Transverse colon (tissue), 3 donors: ENCODE measurements at regions not wholly inside any gene's neighbourhood (a gene's known extent, or its start where the extent isn't known, plus 50 kb on each side); places are given as distances from the start of the nearest gene placed in this dataset.

Experiments used
- CTCF ChIP-seq, 5 experiments: fragments of 200-600 bp in 3 of 5; fragments of 450-650 bp in 2 of 5; sonication (generic) in 3 of 5; IDR thresholded peaks; 1 replicate in 2 of 5; 2 replicates in 3 of 5; pipeline ENCODE4 v1.5.1; 2016 to 2017; ENCODE audit warnings: antibody characterized with exemption in 5 of 5, inconsistent platforms in 3 of 5, mild to moderate bottlenecking in 2 of 5, moderate library complexity in 1 of 5
- EP300 ChIP-seq: sonication (generic); formaldehyde crosslinking; IDR thresholded peaks from one replicate; pipeline ENCODE4 v1.6.1; 2017; ENCODE audit warnings: antibody characterized with exemption, low read depth
- POLR2A ChIP-seq: fragments of 450-650 bp; IDR thresholded peaks from one replicate; pipeline ENCODE4 v1.6.1; 2016; ENCODE audit warnings: antibody characterized with exemption, mild to moderate bottlenecking, moderate library complexity

- TF ChIP-seq POLR2A (no peak), CTCF (IDR thresholded peaks at IDR 0.05) (no peak), EP300 (no peak)
These were observed 139.5 kb upstream of the MYLIP start for GRCh38 chr6:15989397-15989796.
